H7 (cell line): ENCODE measurements at regions not wholly inside any gene's neighbourhood (a gene's known extent, or its start where the extent isn't known, plus 50 kb on each side); places are given as distances from the start of the nearest gene placed in this dataset.

Experiments used
- DNase-seq: peaks from one replicate; pipeline ENCODE4 v3.0.0; 2012
- H3K27me3 ChIP-seq: 2 replicates; pipeline ENCODE4 v1.6.0; 2011; ENCODE audit warnings: mild to moderate bottlenecking, low read length; ENCODE audit not compliant: control insufficient read depth, insufficient read depth
- H3K36me3 ChIP-seq: replicated peaks from 2 replicates; pipeline ENCODE4 v1.5.1; 2011; ENCODE audit warnings: low read length; ENCODE audit not compliant: control insufficient read depth, insufficient read depth
- H3K4me3 ChIP-seq: 2 replicates; pipeline ENCODE4 v1.5.1; 2011; ENCODE audit warnings: low read depth, mild to moderate bottlenecking, control low read depth, low read length, moderate library complexity; ENCODE audit not compliant: insufficient read depth

DNA sequence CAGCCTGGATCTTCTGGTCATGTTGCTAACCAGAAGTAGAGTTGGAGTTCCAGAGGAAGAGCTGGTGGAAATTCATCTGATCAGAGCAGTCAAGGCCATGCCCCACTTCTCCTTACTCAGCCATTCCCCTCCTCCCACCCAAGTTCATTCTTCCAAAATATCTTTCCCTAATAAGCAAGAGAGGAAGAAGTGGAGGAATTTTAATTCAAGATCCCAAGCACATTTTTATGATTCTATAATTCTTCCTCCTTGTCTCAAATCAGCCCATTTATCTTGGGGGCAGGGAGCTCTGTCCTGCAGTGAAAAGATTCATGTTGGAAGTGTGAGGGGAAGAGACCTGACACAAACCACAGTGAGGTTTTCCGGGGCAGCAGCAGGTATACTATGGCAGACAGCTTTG, 85.0 kb upstream of the GALNT15 start:
- no peak for DNase-seq
- no peak overlapping the region for H3K4me3 ChIP-seq
- H3K27me3 ChIP-seq: peaks cover 2% of the 10 kb centered on the region; the same call in 1 of the 2 replicates
- H3K36me3 ChIP-seq: no peaks in the 10 kb centered on the region

DNA sequence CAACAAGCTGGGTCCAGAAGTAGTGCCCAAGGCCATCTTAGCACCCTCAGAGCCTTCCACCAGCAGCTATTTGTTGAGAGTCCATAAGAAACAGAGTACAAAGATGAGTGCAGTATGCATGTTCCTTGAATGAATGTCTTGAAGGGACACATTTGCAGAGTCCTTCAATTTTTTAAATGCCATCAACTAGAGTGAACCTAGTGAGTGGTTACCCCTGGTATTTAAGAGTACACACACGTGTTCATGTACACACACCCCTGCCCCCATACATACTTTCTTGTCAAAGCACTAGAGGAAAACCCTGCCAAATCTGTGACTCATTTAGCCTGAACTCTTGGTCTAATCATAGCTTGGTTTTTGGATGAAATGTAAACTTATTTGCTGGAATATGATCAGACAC, 84.5 kb upstream of the GALNT15 start:
- no peaks in the 10 kb centered on the region for H3K36me3 ChIP-seq
- peaks cover 2% of the 10 kb centered on the region; the same call in 1 of the 2 replicates for H3K27me3 ChIP-seq
- no peak overlapping the region for H3K4me3 ChIP-seq
- DNase-seq: no peak

DNA sequence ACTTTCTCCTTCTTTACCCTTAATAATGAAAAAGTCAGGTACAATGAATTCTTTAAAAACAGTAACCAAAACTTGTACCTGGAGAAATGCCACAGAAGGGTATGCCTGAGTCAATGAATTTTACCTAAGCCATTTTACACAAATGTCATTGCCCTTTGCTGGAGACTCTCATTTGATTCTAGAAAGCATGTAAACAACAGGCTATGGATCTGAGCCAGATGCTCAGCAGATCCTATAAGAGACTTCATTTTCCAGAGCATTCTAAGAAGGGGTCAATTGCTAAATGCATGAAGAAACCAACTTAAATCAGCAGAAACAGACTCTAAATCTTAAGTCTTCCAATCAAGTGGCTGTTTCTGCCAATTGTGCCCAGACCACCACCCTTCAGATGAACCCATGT, 83.8 kb upstream of the GALNT15 start:
- H3K36me3 ChIP-seq: no peaks in the 10 kb centered on the region
- peaks cover 2% of the 10 kb centered on the region; the same call in 1 of the 2 replicates for H3K27me3 ChIP-seq
- H3K4me3 ChIP-seq: no peak overlapping the region
- DNase-seq: no peak

DNA sequence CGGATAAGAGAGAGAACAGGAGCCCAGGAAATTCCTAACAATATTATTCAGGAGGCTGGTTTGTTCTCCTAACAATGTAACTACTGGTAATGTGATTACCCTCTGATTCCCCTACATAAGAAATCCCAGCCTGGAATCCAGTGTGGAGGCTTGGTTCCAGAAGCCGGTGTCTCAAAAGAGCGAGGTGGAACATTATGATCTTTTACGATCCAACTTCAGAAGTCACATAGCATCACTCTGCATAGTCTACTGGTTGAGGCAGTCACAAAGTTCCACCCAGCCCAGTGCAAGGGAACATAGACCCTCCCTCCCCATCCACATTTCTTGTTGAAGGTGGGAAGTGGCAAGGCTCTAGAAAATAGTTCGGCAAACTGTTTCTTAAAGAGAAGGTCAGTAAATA, 81.6 kb upstream of the GALNT15 start:
- H3K4me3 ChIP-seq: no peak overlapping the region
- no peaks in the 10 kb centered on the region for H3K36me3 ChIP-seq
- H3K27me3 ChIP-seq: peaks cover 2% of the 10 kb centered on the region; the same call in 1 of the 2 replicates
- no peak for DNase-seq

DNA sequence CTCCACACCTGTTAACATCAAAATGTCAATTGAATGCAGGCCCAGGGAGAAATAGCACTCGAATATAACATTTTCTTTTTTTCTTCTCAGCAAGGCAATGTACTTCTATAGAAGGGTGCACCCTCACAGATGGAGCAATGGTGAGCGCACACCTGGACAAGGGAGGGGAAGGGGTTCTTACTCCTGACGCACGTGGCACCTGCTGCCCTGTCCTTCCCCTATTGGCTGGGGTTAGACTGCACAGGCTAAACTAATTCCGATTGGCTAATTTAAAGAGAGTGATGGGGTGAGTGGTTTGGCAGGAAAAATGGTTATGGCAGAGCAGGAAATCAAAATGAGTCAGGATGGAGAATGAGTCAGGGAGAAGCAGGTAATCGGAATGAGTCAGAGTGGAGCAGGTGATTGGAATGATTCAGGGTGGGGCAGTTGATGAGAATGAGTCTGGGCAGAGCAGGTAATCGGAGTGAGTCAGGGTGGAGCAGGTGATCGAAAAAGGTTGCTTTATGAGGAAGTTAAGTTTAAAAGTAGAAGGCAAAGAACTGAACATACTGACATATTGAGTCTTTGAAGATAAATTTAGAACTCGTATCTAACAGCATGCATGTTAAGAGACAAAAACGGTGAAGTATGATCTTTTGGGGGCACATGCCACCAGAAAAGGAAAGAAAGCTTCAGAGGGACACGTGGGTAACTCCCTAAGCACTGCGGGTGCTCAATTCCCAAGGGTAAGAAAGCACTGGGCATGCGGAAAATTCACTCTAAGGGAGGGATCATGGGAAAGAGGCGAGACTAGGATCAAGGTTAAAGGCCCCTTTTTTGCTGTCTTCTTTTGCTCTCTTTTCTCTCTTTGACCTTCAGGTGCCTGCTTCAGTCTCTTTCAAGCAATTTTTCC, 72.9 kb upstream of the GALNT15 start:
- no peak for DNase-seq
- H3K36me3 ChIP-seq: no peaks in the 10 kb centered on the region
- no peak overlapping the region for H3K4me3 ChIP-seq
- H3K27me3 ChIP-seq: no peaks in the 10 kb centered on the region; the same call in 1 of the 2 replicates

DNA sequence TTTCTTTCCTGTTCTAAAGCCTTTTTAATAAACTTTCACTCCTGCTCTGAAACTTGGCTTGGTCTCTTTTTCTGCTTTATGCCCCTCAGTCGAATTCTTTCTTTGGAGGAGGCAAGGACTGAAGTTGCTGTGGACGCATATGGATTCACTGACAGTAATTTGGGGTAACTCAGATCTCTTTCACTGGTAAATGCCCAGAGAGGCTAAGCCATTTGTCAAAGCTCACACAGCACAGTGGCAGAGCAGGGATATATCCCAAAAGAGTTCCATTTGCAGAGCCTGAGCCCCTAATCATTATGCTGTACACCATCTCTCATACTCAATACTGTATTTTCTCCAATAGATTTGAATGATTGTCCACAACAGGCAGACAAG, 72.3 kb upstream of the GALNT15 start:
- no peaks in the 10 kb centered on the region; the same call in 1 of the 2 replicates for H3K27me3 ChIP-seq
- H3K4me3 ChIP-seq: no peak overlapping the region
- H3K36me3 ChIP-seq: no peaks in the 10 kb centered on the region
- no peak for DNase-seq

DNA sequence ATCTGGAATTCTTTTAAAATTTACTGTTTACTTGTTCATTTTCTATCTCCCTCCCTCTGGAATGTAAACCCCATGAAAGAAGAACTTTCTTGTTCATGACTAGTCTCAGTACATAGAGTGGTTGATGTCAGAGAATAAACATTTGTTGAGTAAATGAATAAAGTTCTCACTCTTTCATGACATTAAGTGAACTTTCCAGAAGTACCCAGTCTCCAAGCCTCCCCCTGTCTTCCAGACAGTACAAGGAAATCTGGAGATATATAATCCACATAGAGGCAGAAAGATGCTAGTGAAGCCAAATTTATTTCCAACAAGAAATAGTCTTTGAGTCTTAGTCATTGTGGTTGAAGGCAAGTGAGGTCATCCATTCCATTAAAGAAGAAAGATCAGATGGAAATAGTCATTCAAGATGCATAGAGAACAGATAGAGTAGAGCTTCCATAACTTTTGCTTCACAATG, 71.5 kb upstream of the GALNT15 start:
- no peak overlapping the region for H3K4me3 ChIP-seq
- DNase-seq: no peak
- H3K36me3 ChIP-seq: no peaks in the 10 kb centered on the region
- H3K27me3 ChIP-seq: no peaks in the 10 kb centered on the region; the same call in 1 of the 2 replicates

DNA sequence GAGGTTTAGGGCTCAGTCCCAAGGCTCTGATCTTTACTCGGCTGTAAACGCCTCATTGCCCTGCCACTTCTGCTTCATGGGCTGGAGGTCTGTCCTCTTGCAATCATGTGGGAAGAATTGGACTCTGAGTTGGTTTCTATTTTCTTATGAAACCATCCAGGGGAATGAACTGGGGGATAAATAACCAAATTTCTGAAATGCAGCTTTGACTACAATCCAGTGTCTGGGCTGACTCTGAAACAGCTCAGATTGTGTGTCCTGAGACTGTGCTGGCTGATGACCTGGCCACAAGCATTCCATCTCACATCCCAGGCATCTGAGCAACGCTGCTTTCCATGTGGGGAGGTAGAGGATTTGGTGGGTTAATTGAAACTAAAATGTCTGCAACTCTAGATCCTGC, 71.0 kb upstream of the GALNT15 start:
- no peak for DNase-seq
- Histone ChIP-seq H3K27me3 (no peaks in the 10 kb centered on the region; the same call in 1 of the 2 replicates), H3K36me3 (no peaks in the 10 kb centered on the region)

DNA sequence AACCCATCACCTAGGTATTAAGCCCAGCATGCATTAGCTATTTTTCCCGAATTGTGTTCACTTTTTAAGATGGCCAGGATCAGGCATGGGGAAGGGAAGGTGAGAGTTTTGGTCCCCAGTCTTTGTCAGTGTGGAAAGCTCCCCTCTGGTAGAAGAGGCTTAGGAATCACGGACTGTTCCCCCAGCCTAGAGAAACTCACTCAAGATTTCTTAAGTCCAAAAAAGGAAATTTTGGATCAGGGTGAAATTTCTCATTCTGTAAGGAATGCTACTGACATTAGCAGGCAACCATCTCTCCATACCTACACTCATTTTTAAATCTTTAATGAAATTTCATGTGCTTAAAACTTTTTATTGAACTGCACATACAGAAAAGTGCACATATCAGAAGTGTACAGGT, 70.3 kb upstream of the GALNT15 start:
- no peaks in the 10 kb centered on the region; the same call in 1 of the 2 replicates for H3K27me3 ChIP-seq
- H3K36me3 ChIP-seq: no peaks in the 10 kb centered on the region
- H3K4me3 ChIP-seq: no peak overlapping the region
- no peak for DNase-seq

More for the DNA sequence above, 71.0 kb upstream of the GALNT15 start:
- H3K4me3 ChIP-seq: no peak overlapping the region

DNA sequence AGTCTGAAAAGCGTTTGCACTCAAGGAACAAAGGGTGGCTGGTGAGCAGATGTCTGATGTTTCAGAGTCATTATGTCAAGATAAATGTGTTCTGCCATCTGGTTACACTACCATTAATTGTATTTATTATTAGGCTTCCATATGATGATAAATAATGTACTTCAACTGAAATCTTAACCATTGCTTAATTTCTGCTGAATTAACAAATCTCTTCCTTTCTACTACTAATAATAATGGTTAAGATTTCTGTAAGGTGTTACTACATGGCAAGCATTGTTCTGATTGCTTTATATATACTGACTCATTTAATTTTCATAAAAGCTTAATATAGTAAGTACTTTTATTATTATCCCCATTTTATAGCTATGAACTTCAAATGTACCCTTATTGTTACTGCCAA, 68.4 kb upstream of the GALNT15 start:
- no peaks in the 10 kb centered on the region; the same call in 1 of the 2 replicates for H3K27me3 ChIP-seq
- H3K4me3 ChIP-seq: no peak overlapping the region
- H3K36me3 ChIP-seq: no peaks in the 10 kb centered on the region
- DNase-seq: no peak

DNA sequence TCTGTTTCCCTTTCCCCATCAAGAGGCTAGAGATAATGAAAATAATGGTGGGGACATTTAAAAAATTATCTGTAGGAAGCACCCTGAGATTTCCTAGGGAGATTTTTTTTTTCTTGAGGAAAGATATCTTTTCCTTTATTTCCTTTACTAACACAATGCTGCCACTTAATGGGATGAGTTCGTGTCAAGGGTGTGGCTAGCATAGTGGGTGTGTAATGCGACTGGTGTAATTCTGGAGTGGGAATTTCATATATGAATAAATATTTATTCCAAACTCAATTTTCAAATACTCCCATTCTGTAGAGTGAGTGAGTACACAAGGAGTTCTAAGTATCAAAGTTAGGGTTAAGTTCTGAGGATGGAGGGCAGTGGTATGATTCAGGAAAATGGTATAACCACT, 66.1 kb upstream of the GALNT15 start:
- Histone ChIP-seq H3K4me3 (no peak overlapping the region), H3K36me3 (no peaks in the 10 kb centered on the region), H3K27me3 (no peaks in the 10 kb centered on the region)
- DNase-seq: no peak

DNA sequence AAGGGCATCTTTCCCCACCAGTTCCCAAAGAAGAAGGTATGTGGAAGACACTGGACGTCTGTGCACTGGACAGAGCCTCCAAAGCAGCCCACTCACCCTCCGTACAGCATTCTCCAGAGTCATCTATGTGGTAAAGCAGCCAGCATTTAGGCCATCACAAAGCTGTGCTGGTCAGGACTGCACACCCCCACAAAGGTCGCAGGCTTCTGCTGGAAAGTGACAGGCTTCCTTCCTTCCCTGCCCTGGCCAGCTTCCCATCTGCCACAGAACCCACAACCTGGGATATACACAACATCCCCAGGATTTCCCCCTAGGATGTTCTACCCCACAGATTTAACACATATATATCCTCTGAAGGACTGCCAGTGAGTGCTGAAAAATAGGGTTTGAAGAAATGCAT, 64.6 kb upstream of the GALNT15 start:
- DNase-seq: no peak
- no peaks in the 10 kb centered on the region for H3K36me3 ChIP-seq
- no peak overlapping the region for H3K4me3 ChIP-seq
- H3K27me3 ChIP-seq: no peaks in the 10 kb centered on the region

DNA sequence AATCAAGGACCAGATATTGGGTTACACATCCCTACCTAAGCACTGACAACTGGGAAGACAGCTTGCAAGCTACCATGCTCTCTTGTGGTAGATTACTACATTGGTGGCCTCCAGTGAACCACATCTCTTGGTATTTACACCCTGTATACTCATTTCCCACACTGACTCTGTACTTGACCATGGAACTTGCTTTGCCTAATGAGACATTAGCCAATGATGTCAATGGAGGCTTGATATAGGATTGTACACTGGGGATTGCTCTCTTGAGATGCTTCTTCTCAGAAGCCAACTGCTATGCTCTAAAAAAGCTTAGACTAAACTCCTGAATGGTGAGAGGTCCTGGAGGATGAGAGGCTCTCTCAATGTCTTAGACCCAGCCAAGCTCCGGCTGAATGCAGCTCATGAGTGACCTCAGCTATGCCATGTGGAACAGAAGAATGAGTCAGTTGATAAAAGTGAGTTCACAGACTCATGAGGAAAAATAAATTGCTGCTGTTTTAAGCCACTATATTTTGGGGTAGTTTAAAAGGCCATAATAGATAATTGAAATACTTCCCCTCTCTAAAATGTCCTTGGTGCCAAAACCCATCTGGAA, 61.5 kb upstream of the GALNT15 start:
- H3K4me3 ChIP-seq: no peak overlapping the region
- no peaks in the 10 kb centered on the region for H3K36me3 ChIP-seq
- H3K27me3 ChIP-seq: no peaks in the 10 kb centered on the region
- no peak for DNase-seq

DNA sequence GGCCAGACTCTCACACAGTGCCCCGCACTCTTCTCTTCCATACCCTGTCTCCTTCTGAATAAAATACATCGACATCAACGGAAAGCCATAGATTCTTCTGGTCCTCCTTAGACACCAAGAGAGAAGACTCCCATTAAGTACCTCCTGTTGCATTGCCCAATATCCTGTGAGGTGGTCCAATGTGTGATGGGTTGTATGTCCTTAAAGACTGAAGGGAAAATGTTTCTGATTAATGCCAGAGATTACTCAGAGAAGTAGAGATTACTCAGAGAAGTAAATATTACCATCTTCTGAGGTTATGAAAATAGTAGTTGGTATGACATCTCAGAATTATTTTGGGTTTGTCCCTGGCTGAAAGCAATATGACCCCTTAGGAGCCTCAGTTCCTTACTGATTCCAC, 60.8 kb upstream of the GALNT15 start:
- no peak overlapping the region for H3K4me3 ChIP-seq
- no peaks in the 10 kb centered on the region for H3K36me3 ChIP-seq
- no peaks in the 10 kb centered on the region for H3K27me3 ChIP-seq
- DNase-seq: no peak

DNA sequence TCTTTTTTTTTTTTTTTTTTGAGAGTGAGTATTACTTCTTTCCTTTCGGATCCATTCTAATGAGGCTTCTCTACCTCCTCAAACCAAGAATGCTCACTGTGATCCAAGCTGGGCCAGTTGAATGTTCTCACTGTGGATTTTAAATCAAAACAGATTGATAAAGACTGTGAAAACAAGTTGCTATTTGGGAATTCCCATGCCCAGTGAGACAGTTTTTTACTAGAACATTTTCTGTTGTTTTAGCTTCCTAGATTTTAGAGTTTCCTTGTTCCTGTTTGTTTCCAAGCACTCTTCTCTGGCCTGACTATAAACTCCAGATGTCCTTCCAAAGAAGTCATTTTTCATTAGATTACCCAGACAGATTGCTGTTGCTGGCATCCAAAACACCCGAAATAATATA, 60.1 kb upstream of the GALNT15 start:
- DNase-seq: no peak
- Histone ChIP-seq H3K27me3 (no peaks in the 10 kb centered on the region), H3K36me3 (no peaks in the 10 kb centered on the region), H3K4me3 (no peak overlapping the region)
